D721Med (cell line): ENCODE measurements at regions not wholly inside any gene's neighbourhood (a gene's known extent, or its start where the extent isn't known, plus 50 kb on each side); places are given as distances from the start of the nearest gene placed in this dataset.
"Not testable (repeated sequence)": the region's sequence is repeated elsewhere in the genome, so short reads cannot be mapped to it uniquely, and the experiment has no call there.

ENCODE experiments used
- DNase-seq: peaks from one replicate; pipeline ENCODE4 v3.0.0; 2011; ENCODE audit warnings: low spot score; ENCODE audit not compliant: insufficient read length
- FAIRE-seq: peaks from 2 replicates; lab custom pipeline; 2011; peaks lifted over from hg19 to GRCh38; lab: Jason Lieb, UNC
- CTCF ChIP-seq: IDR thresholded peaks from 2 replicates; pipeline ENCODE4 v1.5.1; 2012; ENCODE audit warnings: mild to moderate bottlenecking, control low read depth; ENCODE audit not compliant: insufficient read depth; ENCODE audit errors: missing control alignments

- DNase-seq, result no peak
- FAIRE-seq, result no peak
- TF ChIP-seq CTCF, result no peak
Observed at GRCh38 chr6:130603391-130603790, 223.8 kb upstream of the SMLR1 start.

- DNase-seq (no peak), FAIRE-seq (no peak)
- no peak for TF ChIP-seq CTCF
Observed at GRCh38 chr6:130604841-130605399, 222.3 kb upstream of the SMLR1 start.

- no peak for TF ChIP-seq CTCF
- FAIRE-seq (no peak), DNase-seq (no peak)
Observed at GRCh38 chr6:130610303-130610702, 216.9 kb upstream of the SMLR1 start.

- DNase-seq (no peak), FAIRE-seq (no peak)
- TF ChIP-seq CTCF, result no peak
Observed at GRCh38 chr6:130611366-130611765, 215.8 kb upstream of the SMLR1 start.

- TF ChIP-seq CTCF, result no peak
- DNase-seq (no peak), FAIRE-seq (no peak)
Observed at GRCh38 chr6:130613176-130613575, 214.0 kb upstream of the SMLR1 start.

- FAIRE-seq (no peak), DNase-seq (no peak)
- TF ChIP-seq CTCF, result no peak
Observed at GRCh38 chr6:130615816-130616215, 211.4 kb upstream of the SMLR1 start.

GRCh38 chr6:130617658-130618057 lies 209.5 kb upstream of the SMLR1 start:
- FAIRE-seq (no peak), DNase-seq (no peak)
- TF ChIP-seq CTCF, result no peak

GRCh38 chr6:130618806-130619205 lies 208.4 kb upstream of the SMLR1 start:
- not testable (repeated sequence) for DNase-seq, FAIRE-seq
